SK-N-SH (cell line): ENCODE measurements at regions not wholly inside any gene's neighbourhood (a gene's known extent, or its start where the extent isn't known, plus 50 kb on each side); places are given as distances from the start of the nearest gene placed in this dataset.

Experiments used
- CTCF ChIA-PET: fragments of 300-600, 350-600 bp; formaldehyde crosslinking; extraction: SDS; loops from one replicate; lab custom pipeline; 2021; lab: Yijun Ruan, JAX
- POLR2A ChIA-PET: fragments of 350-600 bp; sonication (Branson Sonifier 250); formaldehyde crosslinking; extraction: SDS; loops from one replicate; lab custom pipeline; 2020; ENCODE audit warnings: antibody characterized with exemption, inconsistent platforms; lab: Yijun Ruan, JAX
- DNase-seq: peaks from one replicate; pipeline ENCODE4 v3.0.0; 2012
- H2AFZ ChIP-seq: fragments of 200-600 bp; sonication (generic); 2 replicates; pipeline ENCODE4 v1.8.1; 2016; ENCODE audit warnings: antibody characterized with exemption, mild to moderate bottlenecking, low read depth
- H3F3A ChIP-seq: fragments of 200-600 bp; sonication (generic); replicated peaks from 2 replicates; pipeline ENCODE3; 2016; ENCODE audit warnings: antibody characterized with exemption, mild to moderate bottlenecking; ENCODE audit not compliant: insufficient read depth
- H3K27ac ChIP-seq, 2 experiments: fragments of 200-500 bp in 1 of 2; fragments of 200-600 bp in 1 of 2; sonication (Bioruptor generic) in 1 of 2; sonication (generic), shearing (Covaris generic) in 1 of 2; 2 replicates each; pipeline versions ENCODE4 v1.5.1 to v1.6.1; 2014 to 2016; ENCODE audit warnings: low read depth in 2 of 2, inconsistent platforms in 1 of 2, low read length in 1 of 2, mild to moderate bottlenecking in 1 of 2, mixed read lengths in 1 of 2
- H3K27me3 ChIP-seq: fragments of 200-600 bp; sonication (generic), shearing (Covaris generic); 2 replicates; pipeline ENCODE4 v1.6.1; 2016; ENCODE audit warnings: mixed run types; ENCODE audit not compliant: insufficient read depth
- H3K36me3 ChIP-seq, 2 experiments: fragments of 200-500 bp in 1 of 2; fragments of 200-600 bp in 1 of 2; sonication (Bioruptor generic) in 1 of 2; sonication (generic) in 1 of 2; replicated peaks in 1 of 2; 2 replicates each; pipeline versions ENCODE3 to v1.5.1; 2014 to 2016; ENCODE audit warnings: low read length in 1 of 2, mild to moderate bottlenecking in 1 of 2; ENCODE audit not compliant: insufficient read depth in 2 of 2, control insufficient read depth in 1 of 2
- H3K4me1 ChIP-seq, 2 experiments: fragments of 200-500 bp in 1 of 2; fragments of 200-600 bp in 1 of 2; sonication (Bioruptor generic) in 1 of 2; sonication (generic), shearing (Covaris generic) in 1 of 2; 2 replicates each; pipeline versions ENCODE4 v1.5.1 to v1.6.1; 2014 to 2016; ENCODE audit warnings: low read depth in 1 of 2, low read length in 1 of 2, mixed run types in 1 of 2; ENCODE audit not compliant: insufficient read depth in 2 of 2, control insufficient read depth in 1 of 2
- H3K4me2 ChIP-seq: fragments of 200-600 bp; sonication (generic), shearing (Covaris generic); 2 replicates; pipeline ENCODE4 v1.6.1; 2017; ENCODE audit warnings: mixed run types
- H3K4me3 ChIP-seq, 2 experiments: fragments of 200-500 bp in 1 of 2; fragments of 200-600 bp in 1 of 2; sonication (Bioruptor generic) in 1 of 2; sonication (generic), shearing (Covaris generic) in 1 of 2; 2 replicates each; pipeline versions ENCODE4 v1.5.1 to v1.8.1; 2014 to 2016; ENCODE audit warnings: low read depth in 2 of 2, inconsistent platforms in 1 of 2, low read length in 1 of 2, mild to moderate bottlenecking in 1 of 2, mixed read lengths in 1 of 2, moderate library complexity in 1 of 2
- H3K79me2 ChIP-seq: fragments of 200-600 bp; sonication (generic); 2 replicates; pipeline ENCODE4 v1.8.1; 2017; ENCODE audit warnings: mild to moderate bottlenecking; ENCODE audit not compliant: insufficient read depth
- H3K9ac ChIP-seq: fragments of 200-600 bp; sonication (generic); 2 replicates; pipeline ENCODE4 v1.6.1; 2017; ENCODE audit warnings: mixed run types
- H3K9me2 ChIP-seq: fragments of 200-600 bp; sonication (generic); 2 replicates; pipeline ENCODE4 v1.6.1; 2017; ENCODE audit warnings: mixed run types
- H3K9me3 ChIP-seq: fragments of 200-600 bp; sonication (generic); 2 replicates; pipeline ENCODE4 v1.6.1; 2017; ENCODE audit warnings: mixed run types, mild to moderate bottlenecking, moderate library complexity
- H4K20me1 ChIP-seq: fragments of 200-600 bp; sonication (generic); 2 replicates; pipeline ENCODE4 v1.6.1; 2017; ENCODE audit warnings: mild to moderate bottlenecking, mixed run types; ENCODE audit not compliant: insufficient read depth
- CHD2 ChIP-seq: fragments of 150-350 bp; IDR thresholded peaks from 2 replicates; pipeline ENCODE4 v1.6.1; 2018; ENCODE audit warnings: low read length; ENCODE audit not compliant: partially characterized antibody
- ELF1 ChIP-seq: IDR thresholded peaks from 2 replicates; pipeline ENCODE4 v1.4.0; 2012
- EZH2phosphoT487 ChIP-seq: fragments of 200-600 bp; sonication (generic); IDR thresholded peaks from 2 replicates; pipeline ENCODE4 v1.6.1; 2017; ENCODE audit warnings: low read depth, mixed run types, mild to moderate bottlenecking, antibody characterized with exemption, moderate library complexity, borderline replicate concordance
- FOSL2 ChIP-seq: IDR thresholded peaks from 2 replicates; pipeline ENCODE4 v1.4.0; 2012; ENCODE audit warnings: low read depth, mild to moderate bottlenecking, moderate library complexity, borderline replicate concordance
- GABPA ChIP-seq: IDR thresholded peaks from 2 replicates; pipeline ENCODE4 v1.4.0; 2012; ENCODE audit warnings: low read depth, mild to moderate bottlenecking
- JUND ChIP-seq: IDR thresholded peaks from 2 replicates; pipeline ENCODE4 v1.4.0; 2012
- MXI1 ChIP-seq: IDR thresholded peaks from 2 replicates; pipeline ENCODE4 v1.6.1; 2012; ENCODE audit warnings: mild to moderate bottlenecking, low read depth, low read length, improper control_type of control experiment
- NRF1 ChIP-seq: IDR thresholded peaks from 2 replicates; pipeline ENCODE4 v1.6.1; 2012; ENCODE audit warnings: low read depth, mild to moderate bottlenecking, low read length
- POLR2AphosphoS5 ChIP-seq: IDR thresholded peaks from 2 replicates; pipeline ENCODE4 v1.6.1; 2012; ENCODE audit warnings: low read depth, low read length
- RCOR1 ChIP-seq: fragments of 150-350 bp; IDR thresholded peaks from 2 replicates; pipeline ENCODE4 v1.6.1; 2017; ENCODE audit warnings: antibody characterized with exemption, low read length
- RFX5 ChIP-seq: IDR thresholded peaks from 2 replicates; pipeline ENCODE4 v1.6.1; 2012; ENCODE audit warnings: mild to moderate bottlenecking, improper control_type of control experiment, low read length
- SMC3 ChIP-seq: IDR thresholded peaks from 2 replicates; pipeline ENCODE4 v1.6.1; 2012; ENCODE audit warnings: low read depth, low read length, improper control_type of control experiment
- TAF1 ChIP-seq: IDR thresholded peaks from 2 replicates; pipeline ENCODE4 v1.6.1; 2012; ENCODE audit warnings: low read depth, mild to moderate bottlenecking, low read length, moderate library complexity, borderline replicate concordance
- TCF12 ChIP-seq: IDR thresholded peaks from 2 replicates; pipeline ENCODE4 v1.4.0; 2012
- TEAD4 ChIP-seq: IDR thresholded peaks from 2 replicates; pipeline ENCODE4 v1.4.0; 2012; ENCODE audit warnings: mild to moderate bottlenecking, borderline replicate concordance; ENCODE audit not compliant: insufficient read depth
- USF1 ChIP-seq: IDR thresholded peaks from 2 replicates; pipeline ENCODE4 v1.4.0; 2012; ENCODE audit warnings: low read depth, borderline replicate concordance
- YY1 ChIP-seq: IDR thresholded peaks from 2 replicates; pipeline ENCODE4 v1.4.0; 2012; ENCODE audit warnings: low read depth, mild to moderate bottlenecking
- WGBS: methylation state at CpG from one replicate; pipeline ENCODE4 v1.1.6; 2017; ENCODE audit warnings: low lambda C conversion rate; 5-methylcytosine and 5-hydroxymethylcytosine counted together
- TF ChIP-seq, protein P1 (sequence below): fragments of 200-600 bp; sonication (generic); IDR thresholded peaks from 2 replicates; pipeline ENCODE4 v1.6.1; 2017; ENCODE audit warnings: antibody characterized with exemption, mild to moderate bottlenecking, moderate library complexity
- TF ChIP-seq, protein P2 (sequence below): IDR thresholded peaks from 2 replicates; pipeline ENCODE4 v1.4.0; 2012; ENCODE audit warnings: low read depth, borderline replicate concordance

DNA sequence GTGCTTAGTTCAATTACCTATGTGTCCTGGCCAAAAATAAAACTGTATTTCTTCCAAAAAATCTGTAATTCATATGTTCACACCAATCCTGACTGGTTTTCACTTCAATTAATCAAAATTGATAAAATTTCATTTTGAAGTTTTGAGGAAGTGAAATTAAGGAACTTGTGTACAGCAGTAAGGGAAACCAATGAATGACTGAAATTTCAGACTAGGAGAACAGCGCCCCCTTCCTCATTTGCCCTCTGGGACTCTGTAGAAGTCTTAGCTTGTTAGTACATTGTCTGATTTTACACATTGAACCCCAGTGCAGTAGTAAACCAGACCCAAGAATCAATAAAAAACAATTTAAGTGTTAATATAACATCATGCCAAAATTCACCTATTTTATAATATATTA, 495.3 kb upstream of the AGTR1 start:
- H3K9ac ChIP-seq: no peak overlapping the region
- CTCF ChIA-PET: interaction anchor here (1.5 kb wide), 1 partner anchor 12 kb away, joined by 5 read pairs; no protein-coding TSS in a partner anchor
- POLR2A ChIA-PET: no interaction called here
- no peaks in the 10 kb centered on the region for H3K9me3 ChIP-seq
- no peaks in the 10 kb centered on the region for H3K9me2 ChIP-seq
- H3K27me3 ChIP-seq: no peaks in the 10 kb centered on the region
- H3K4me2 ChIP-seq: no peak overlapping the region
- no peak overlapping the region for H3K4me3 ChIP-seq
- H3K27ac ChIP-seq: no peak overlapping the region
- H3K4me1 ChIP-seq: peaks cover 0 to 3% of the 10 kb centered on the region in 2 experiments; a peak in 2 of 4 replicates
- DNase-seq: no peak
- no peak for TF ChIP-seq EZH2phosphoT487
- no peak for TF ChIP-seq FOSL2
- TF ChIP-seq, protein P1, sequence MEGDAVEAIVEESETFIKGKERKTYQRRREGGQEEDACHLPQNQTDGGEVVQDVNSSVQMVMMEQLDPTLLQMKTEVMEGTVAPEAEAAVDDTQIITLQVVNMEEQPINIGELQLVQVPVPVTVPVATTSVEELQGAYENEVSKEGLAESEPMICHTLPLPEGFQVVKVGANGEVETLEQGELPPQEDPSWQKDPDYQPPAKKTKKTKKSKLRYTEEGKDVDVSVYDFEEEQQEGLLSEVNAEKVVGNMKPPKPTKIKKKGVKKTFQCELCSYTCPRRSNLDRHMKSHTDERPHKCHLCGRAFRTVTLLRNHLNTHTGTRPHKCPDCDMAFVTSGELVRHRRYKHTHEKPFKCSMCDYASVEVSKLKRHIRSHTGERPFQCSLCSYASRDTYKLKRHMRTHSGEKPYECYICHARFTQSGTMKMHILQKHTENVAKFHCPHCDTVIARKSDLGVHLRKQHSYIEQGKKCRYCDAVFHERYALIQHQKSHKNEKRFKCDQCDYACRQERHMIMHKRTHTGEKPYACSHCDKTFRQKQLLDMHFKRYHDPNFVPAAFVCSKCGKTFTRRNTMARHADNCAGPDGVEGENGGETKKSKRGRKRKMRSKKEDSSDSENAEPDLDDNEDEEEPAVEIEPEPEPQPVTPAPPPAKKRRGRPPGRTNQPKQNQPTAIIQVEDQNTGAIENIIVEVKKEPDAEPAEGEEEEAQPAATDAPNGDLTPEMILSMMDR: 0 out of 2 replicates have a peak, but pooled peaks have one; percentile 6
- no peak overlapping the region for H2AFZ ChIP-seq
- 55% methylated on average over 1 of the region's 1 CpG for WGBS
- no peaks in the 10 kb centered on the region for H4K20me1 ChIP-seq
- H3K79me2 ChIP-seq: no peaks in the 10 kb centered on the region
- no peaks in the 10 kb centered on the region for H3K36me3 ChIP-seq
- H3F3A ChIP-seq: no peaks in the 10 kb centered on the region

DNA sequence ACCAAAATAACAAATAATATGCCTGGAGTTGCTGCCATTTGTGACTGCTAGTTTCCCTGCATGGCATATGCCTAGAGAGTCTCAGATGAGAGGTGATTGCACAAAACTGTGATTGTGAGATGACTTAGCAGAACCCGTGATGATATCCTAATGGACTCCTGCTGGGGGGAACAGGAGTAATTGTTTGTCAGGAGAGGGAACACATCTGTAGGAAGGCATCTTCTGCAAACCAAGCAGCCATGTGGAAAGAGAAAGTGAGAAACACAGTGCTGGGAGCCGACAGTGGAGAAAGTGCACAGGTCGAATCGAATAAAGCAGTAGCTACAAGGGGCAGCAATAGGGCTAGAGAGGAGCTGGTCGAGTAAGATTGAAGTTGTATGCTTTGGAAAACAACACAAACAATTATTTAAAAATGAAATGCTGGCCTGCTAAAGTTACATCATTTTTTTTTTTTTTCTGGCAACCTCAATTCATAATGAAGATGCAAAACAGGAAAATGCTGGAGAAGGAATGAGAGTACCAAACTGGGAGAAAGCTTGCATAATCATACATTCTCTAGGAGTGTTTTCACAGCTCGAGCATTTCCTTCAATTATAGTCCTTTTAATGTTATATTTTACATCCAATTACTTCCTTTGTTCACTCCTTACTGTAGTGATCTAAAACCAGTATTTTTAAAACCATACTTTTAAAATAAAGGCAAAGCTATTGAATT, 494.2 kb upstream of the AGTR1 start:
- Histone ChIP-seq H3K27ac (no peak overlapping the region), H4K20me1 (no peaks in the 10 kb centered on the region), H3K79me2 (no peaks in the 10 kb centered on the region), H2AFZ (no peak overlapping the region), H3K9me3 (no peaks in the 10 kb centered on the region), H3K9ac (no peak overlapping the region), H3K4me2 (no peak overlapping the region), H3K36me3 (no peaks in the 10 kb centered on the region), H3K27me3 (no peaks in the 10 kb centered on the region), H3K4me1 (peaks cover 0 to 3% of the 10 kb centered on the region in 2 experiments; a peak in 2 of 4 replicates), H3F3A (no peaks in the 10 kb centered on the region), H3K4me3 (no peak overlapping the region), H3K9me2 (no peaks in the 10 kb centered on the region)
- ChIA-PET POLR2A (no interaction called here), CTCF (no interaction called here)
- TF ChIP-seq YY1: no peak
- TF ChIP-seq NRF1: no peak
- DNase-seq: peak; percentile 3
- WGBS: 57% methylated on average over 6 of the region's 6 CpGs

DNA sequence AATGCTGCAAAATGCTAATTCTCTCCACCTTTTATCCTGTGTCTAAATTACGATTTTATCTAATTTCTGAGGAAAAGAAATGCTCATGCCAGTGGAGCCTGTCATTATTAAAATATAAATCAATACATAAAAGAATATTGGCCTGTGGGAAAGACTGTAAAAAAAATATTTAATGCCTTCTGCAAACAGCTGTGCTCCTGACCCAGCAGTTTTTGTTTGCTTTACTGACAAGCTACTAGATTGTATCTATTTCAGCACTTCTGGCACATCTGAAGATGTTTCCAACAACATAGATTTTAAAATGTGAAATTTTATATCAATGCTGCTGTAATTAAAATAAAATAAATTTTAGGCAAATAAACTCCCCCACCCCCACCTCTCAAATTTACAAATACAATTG, 493.6 kb upstream of the AGTR1 start:
- no peaks in the 10 kb centered on the region for H3K36me3 ChIP-seq
- H3K27ac ChIP-seq: no peak overlapping the region
- 45% methylated on average over 1 of the region's 1 CpG for WGBS
- H3K79me2 ChIP-seq: no peaks in the 10 kb centered on the region
- H2AFZ ChIP-seq: no peak overlapping the region
- no peak overlapping the region for H3K4me3 ChIP-seq
- no peaks in the 10 kb centered on the region for H3F3A ChIP-seq
- no peaks in the 10 kb centered on the region for H3K9me2 ChIP-seq
- POLR2A ChIA-PET: no interaction called here
- no peaks in the 10 kb centered on the region for H4K20me1 ChIP-seq
- H3K4me2 ChIP-seq: no peak overlapping the region
- peak; percentile 1 for DNase-seq
- CTCF ChIA-PET: no interaction called here
- H3K27me3 ChIP-seq: no peaks in the 10 kb centered on the region
- peaks cover 0 to 3% of the 10 kb centered on the region in 2 experiments; a peak in 2 of 4 replicates for H3K4me1 ChIP-seq
- no peaks in the 10 kb centered on the region for H3K9me3 ChIP-seq
- no peak overlapping the region for H3K9ac ChIP-seq
- TF ChIP-seq CHD2 (no peak), USF1 (no peak), SMC3 (no peak), TCF12 (no peak), NRF1 (no peak), POLR2AphosphoS5 (no peak), TAF1 (no peak), TEAD4 (no peak), RCOR1 (no peak), JUND (no peak), RFX5 (no peak), MXI1 (no peak), GABPA (no peak), ELF1 (no peak)
- TF ChIP-seq, protein P2, sequence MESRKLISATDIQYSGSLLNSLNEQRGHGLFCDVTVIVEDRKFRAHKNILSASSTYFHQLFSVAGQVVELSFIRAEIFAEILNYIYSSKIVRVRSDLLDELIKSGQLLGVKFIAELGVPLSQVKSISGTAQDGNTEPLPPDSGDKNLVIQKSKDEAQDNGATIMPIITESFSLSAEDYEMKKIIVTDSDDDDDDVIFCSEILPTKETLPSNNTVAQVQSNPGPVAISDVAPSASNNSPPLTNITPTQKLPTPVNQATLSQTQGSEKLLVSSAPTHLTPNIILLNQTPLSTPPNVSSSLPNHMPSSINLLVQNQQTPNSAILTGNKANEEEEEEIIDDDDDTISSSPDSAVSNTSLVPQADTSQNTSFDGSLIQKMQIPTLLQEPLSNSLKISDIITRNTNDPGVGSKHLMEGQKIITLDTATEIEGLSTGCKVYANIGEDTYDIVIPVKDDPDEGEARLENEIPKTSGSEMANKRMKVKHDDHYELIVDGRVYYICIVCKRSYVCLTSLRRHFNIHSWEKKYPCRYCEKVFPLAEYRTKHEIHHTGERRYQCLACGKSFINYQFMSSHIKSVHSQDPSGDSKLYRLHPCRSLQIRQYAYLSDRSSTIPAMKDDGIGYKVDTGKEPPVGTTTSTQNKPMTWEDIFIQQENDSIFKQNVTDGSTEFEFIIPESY: no peak
